DND-41 (cell line): ENCODE measurements at regions not wholly inside any gene's neighbourhood (a gene's known extent, or its start where the extent isn't known, plus 50 kb on each side); places are given as distances from the start of the nearest gene placed in this dataset.
A peak's percentile ranks its signal among the peaks of the same experiment; 100 is the strongest.

Experiments
- CTCF ChIP-seq: IDR thresholded peaks from 2 replicates; pipeline ENCODE4 v1.5.1; 2012; ENCODE audit warnings: borderline replicate concordance, low read length, moderate library complexity, mild to moderate bottlenecking; ENCODE audit not compliant: poor library complexity, severe bottlenecking; ENCODE audit errors: extremely low read depth
- EZH2 ChIP-seq: IDR thresholded peaks from 3 replicates; pipeline ENCODE4 v1.6.1; 2012; ENCODE audit warnings: borderline replicate concordance, low read depth, mild to moderate bottlenecking, moderate library complexity, low read length, inconsistent platforms; ENCODE audit not compliant: severe bottlenecking

GRCh38 chr3:161559177-161559998 lies 62.8 kb downstream of the OTOL1 start:
- TF ChIP-seq CTCF: peak; percentile 88
- no peak for TF ChIP-seq EZH2
